Hepatocyte (in vitro differentiated cells): ENCODE measurements at regions not wholly inside any gene's neighbourhood (a gene's known extent, or its start where the extent isn't known, plus 50 kb on each side); places are given as distances from the start of the nearest gene placed in this dataset.
"Not testable (repeated sequence)": the region's sequence is repeated elsewhere in the genome, so short reads cannot be mapped to it uniquely, and the experiment has no call there.

Experiments
- DNase-seq: peaks from one replicate; pipeline ENCODE4 v3.0.0-alpha.2; 2016; ENCODE audit warnings: low spot score
- H2AFZ ChIP-seq: fragments of 200-600 bp; sonication (generic); 2 replicates; pipeline ENCODE4 v1.6.0; 2016; ENCODE audit warnings: antibody characterized with exemption, mild to moderate bottlenecking
- H3K27ac ChIP-seq: fragments of 200-600 bp; sonication (generic); 2 replicates; pipeline ENCODE4 v1.5.1; 2016; ENCODE audit warnings: mild to moderate bottlenecking
- H3K27me3 ChIP-seq: fragments of 200-600 bp; sonication (generic); 2 replicates; pipeline ENCODE4 v1.6.1; 2016
- H3K36me3 ChIP-seq: fragments of 200-600 bp; sonication (generic); replicated peaks from 2 replicates; pipeline ENCODE4 v1.5.1; 2016; ENCODE audit warnings: low read depth; ENCODE audit not compliant: insufficient read depth
- H3K4me1 ChIP-seq: fragments of 200-600 bp; sonication (generic); 2 replicates; pipeline ENCODE4 v1.5.1; 2016; ENCODE audit warnings: mild to moderate bottlenecking, moderate library complexity; ENCODE audit not compliant: insufficient read depth
- H3K4me2 ChIP-seq: fragments of 200-600 bp; sonication (generic); 2 replicates; pipeline ENCODE4 v1.6.0; 2016
- H3K4me3 ChIP-seq: fragments of 200-600 bp; sonication (generic); 2 replicates; pipeline ENCODE4 v1.5.1; 2016; ENCODE audit warnings: mild to moderate bottlenecking
- H3K79me2 ChIP-seq: fragments of 200-600 bp; sonication (generic); 2 replicates; pipeline ENCODE4 v1.6.0; 2017; ENCODE audit warnings: mild to moderate bottlenecking
- H3K9me2 ChIP-seq: fragments of 200-600 bp; sonication (generic); replicated peaks from 2 replicates; pipeline ENCODE4 v1.6.0; 2017; ENCODE audit warnings: mild to moderate bottlenecking; ENCODE audit not compliant: insufficient read depth
- H3K9me3 ChIP-seq: fragments of 200-600 bp; sonication (generic); 2 replicates; pipeline ENCODE4 v1.5.1; 2016; ENCODE audit warnings: low read depth, mild to moderate bottlenecking
- H4K20me1 ChIP-seq: fragments of 200-600 bp; sonication (generic); 2 replicates; pipeline ENCODE4 v1.6.0; 2016; ENCODE audit warnings: mild to moderate bottlenecking; ENCODE audit not compliant: insufficient read depth, poor library complexity, severe bottlenecking
- CTCF ChIP-seq: fragments of 200-600 bp; sonication (generic); IDR thresholded peaks from 2 replicates; pipeline ENCODE4 v1.5.1; 2016; ENCODE audit warnings: antibody characterized with exemption, mild to moderate bottlenecking; ENCODE audit not compliant: poor library complexity
- EZH2 ChIP-seq: fragments of 200-600 bp; sonication (generic); IDR thresholded peaks from 2 replicates; pipeline ENCODE4 v1.6.1; 2016; ENCODE audit warnings: antibody characterized with exemption, mild to moderate bottlenecking, borderline replicate concordance
- EZH2phosphoT487 ChIP-seq: fragments of 200-600 bp; sonication (generic); IDR thresholded peaks from one replicate; pipeline ENCODE4 v1.6.1; 2018; ENCODE audit warnings: antibody characterized with exemption, mild to moderate bottlenecking, low read depth, moderate library complexity; ENCODE audit not compliant: unreplicated experiment, severe bottlenecking
- WGBS: methylation state at CpG from one replicate; pipeline ENCODE4 v1.1.6; 2016; ENCODE audit warnings: low lambda C conversion rate; ENCODE audit errors: missing lambda C conversion rate; 5-methylcytosine and 5-hydroxymethylcytosine counted together

- H4K20me1 ChIP-seq, result no peaks in the 10 kb centered on the region
- no peaks in the 10 kb centered on the region for H3K27me3 ChIP-seq
- no peaks in the 10 kb centered on the region for H3K36me3 ChIP-seq
- no peak overlapping the region for H3K4me3 ChIP-seq
- H3K9me3 ChIP-seq, result no peaks in the 10 kb centered on the region
- H2AFZ ChIP-seq, result no peak overlapping the region
- no peaks in the 10 kb centered on the region for H3K4me1 ChIP-seq
- TF ChIP-seq EZH2, result no peak
- no peak for TF ChIP-seq EZH2phosphoT487
- H3K79me2 ChIP-seq, result no peaks in the 10 kb centered on the region
- WGBS, result 83% methylated on average over 3 of the region's 3 CpGs
- H3K27ac ChIP-seq, result no peak overlapping the region
- H3K9me2 ChIP-seq, result no peaks in the 10 kb centered on the region
- H3K4me2 ChIP-seq, result no peak overlapping the region
- DNase-seq, result no peak
Observed at GRCh38 chr12:84036912-84037311, 875.7 kb downstream of the SLC6A15 start.

GRCh38 chr12:84035766-84036165, 876.8 kb downstream of the SLC6A15 start:
- no peak for TF ChIP-seq CTCF
- TF ChIP-seq EZH2, result no peak
- no peak for TF ChIP-seq EZH2phosphoT487
- no peaks in the 10 kb centered on the region for H3K27me3 ChIP-seq
- DNase-seq, result no peak
- H3K79me2 ChIP-seq, result no peaks in the 10 kb centered on the region
- H3K36me3 ChIP-seq, result no peaks in the 10 kb centered on the region
- no peak overlapping the region for H3K4me2 ChIP-seq
- no peak overlapping the region for H3K4me3 ChIP-seq
- no peaks in the 10 kb centered on the region for H3K4me1 ChIP-seq
- 85% methylated on average over 3 of the region's 3 CpGs for WGBS
- no peak overlapping the region for H3K27ac ChIP-seq
- no peaks in the 10 kb centered on the region for H4K20me1 ChIP-seq
- no peak overlapping the region for H2AFZ ChIP-seq
- H3K9me3 ChIP-seq, result no peaks in the 10 kb centered on the region
- no peaks in the 10 kb centered on the region for H3K9me2 ChIP-seq

- TF ChIP-seq EZH2, result no peak
- no peak for TF ChIP-seq CTCF
- no peak for TF ChIP-seq EZH2phosphoT487
- 31% methylated on average over 2 of the region's 2 CpGs for WGBS
- H3K9me3 ChIP-seq, result no peaks in the 10 kb centered on the region
- no peaks in the 10 kb centered on the region for H3K79me2 ChIP-seq
- no peaks in the 10 kb centered on the region for H3K9me2 ChIP-seq
- H3K4me1 ChIP-seq, result no peaks in the 10 kb centered on the region
- no peak for DNase-seq
- no peak overlapping the region for H3K4me2 ChIP-seq
- no peaks in the 10 kb centered on the region for H3K36me3 ChIP-seq
- H3K4me3 ChIP-seq, result no peak overlapping the region
- no peak overlapping the region for H2AFZ ChIP-seq
- no peak overlapping the region for H3K27ac ChIP-seq
- H3K27me3 ChIP-seq, result no peaks in the 10 kb centered on the region
- H4K20me1 ChIP-seq, result no peaks in the 10 kb centered on the region
Observed at GRCh38 chr12:84034871-84035270, 877.7 kb downstream of the SLC6A15 start.

GRCh38 chr12:84033162-84033561, 879.4 kb downstream of the SLC6A15 start:
- H3K27ac ChIP-seq, result no peak overlapping the region
- 90% methylated on average over 8 of the region's 8 CpGs for WGBS
- H3K36me3 ChIP-seq, result no peaks in the 10 kb centered on the region
- TF ChIP-seq EZH2 (no peak), EZH2phosphoT487 (no peak), CTCF (no peak)
- H3K4me1 ChIP-seq, result no peaks in the 10 kb centered on the region
- H3K4me3 ChIP-seq, result no peak overlapping the region
- DNase-seq, result no peak
- no peak overlapping the region for H2AFZ ChIP-seq
- no peaks in the 10 kb centered on the region for H4K20me1 ChIP-seq
- H3K79me2 ChIP-seq, result no peaks in the 10 kb centered on the region
- no peaks in the 10 kb centered on the region for H3K27me3 ChIP-seq
- peaks cover 4% of the 10 kb centered on the region for H3K9me3 ChIP-seq
- H3K4me2 ChIP-seq, result no peak overlapping the region
- H3K9me2 ChIP-seq, result no peaks in the 10 kb centered on the region

- not testable (repeated sequence) for DNase-seq, H3K27me3 ChIP-seq, H3K4me3 ChIP-seq, H3K9me3 ChIP-seq, H3K4me2 ChIP-seq, H3K4me1 ChIP-seq, H3K27ac ChIP-seq, H3K9me2 ChIP-seq, H4K20me1 ChIP-seq, H3K79me2 ChIP-seq, H2AFZ ChIP-seq, H3K36me3 ChIP-seq
- WGBS, result 77% methylated on average over 6 of the region's 6 CpGs
Observed at GRCh38 chr12:84018556-84019179, 893.9 kb downstream of the SLC6A15 start.
